Putamen (tissue), 1 donor: ENCODE measurements at regions not wholly inside any gene's neighbourhood (a gene's known extent, or its start where the extent isn't known, plus 50 kb on each side); places are given as distances from the start of the nearest gene placed in this dataset.
"Not testable (repeated sequence)": the region's sequence is repeated elsewhere in the genome, so short reads cannot be mapped to it uniquely, and the experiment has no call there.

ENCODE experiments used
- DNase-seq: peaks from one replicate; pipeline ENCODE4 v3.0.0-alpha.2; 2016; ENCODE audit warnings: low spot score

DNA sequence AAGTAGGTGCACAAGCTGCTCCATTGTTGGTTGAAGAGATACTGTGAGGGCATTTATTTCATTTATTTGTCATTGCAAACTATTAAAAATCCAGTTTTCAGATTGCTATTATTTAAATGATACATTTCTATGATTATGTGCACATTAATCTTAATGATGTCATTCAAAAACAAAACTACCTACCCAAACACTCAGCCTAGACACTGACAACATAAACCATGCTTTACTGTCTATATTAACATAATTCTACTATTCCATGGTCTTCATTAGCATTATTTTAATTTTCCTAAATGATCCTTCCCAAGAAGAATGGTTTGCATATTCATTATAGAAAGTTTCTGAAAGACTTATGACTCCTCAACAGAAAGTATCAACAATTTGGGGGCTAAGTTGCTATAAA, 813.0 kb upstream of the SLITRK5 start:
- DNase-seq: no peak

GRCh38 chr13:86862137-86862536, 809.0 kb upstream of the SLITRK5 start:
- no peak for DNase-seq

DNA sequence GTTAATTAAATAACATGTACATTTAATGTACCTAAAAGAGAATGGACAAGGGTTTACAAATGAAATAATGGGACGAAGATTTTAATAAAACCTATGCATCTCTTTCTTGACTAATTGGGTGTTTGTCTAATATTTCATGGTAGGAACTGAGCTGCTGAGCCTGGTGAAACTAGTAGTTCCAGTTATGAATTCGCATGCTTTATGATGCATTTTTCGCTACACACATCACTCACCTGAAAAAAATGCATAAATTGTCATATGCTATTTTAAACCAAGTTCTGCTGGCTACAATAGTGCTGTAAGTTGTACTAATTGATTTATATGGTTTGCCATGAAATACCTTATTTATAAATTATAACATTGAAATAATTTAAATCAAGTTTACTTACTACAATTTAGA, 806.8 kb upstream of the SLITRK5 start:
- no peak for DNase-seq

DNA sequence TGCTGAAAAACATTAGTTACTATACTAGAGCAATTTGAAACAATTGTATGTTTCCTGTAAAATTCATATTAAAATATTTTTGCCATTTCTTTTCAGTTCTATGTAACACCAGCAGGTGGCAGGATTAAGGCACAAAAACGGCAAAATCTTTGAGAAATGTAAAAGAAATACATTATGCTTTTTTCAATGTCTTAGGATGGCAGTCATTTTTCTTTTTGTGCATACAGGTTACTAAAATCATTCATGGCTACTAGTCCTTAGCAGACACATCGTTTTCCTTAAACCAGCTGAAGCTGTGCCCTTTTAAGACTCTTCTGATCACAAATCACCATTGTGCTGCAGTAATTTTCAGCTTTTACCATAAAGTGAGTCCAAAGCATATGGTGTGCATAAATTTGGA, 800.7 kb upstream of the SLITRK5 start:
- no peak for DNase-seq

DNA sequence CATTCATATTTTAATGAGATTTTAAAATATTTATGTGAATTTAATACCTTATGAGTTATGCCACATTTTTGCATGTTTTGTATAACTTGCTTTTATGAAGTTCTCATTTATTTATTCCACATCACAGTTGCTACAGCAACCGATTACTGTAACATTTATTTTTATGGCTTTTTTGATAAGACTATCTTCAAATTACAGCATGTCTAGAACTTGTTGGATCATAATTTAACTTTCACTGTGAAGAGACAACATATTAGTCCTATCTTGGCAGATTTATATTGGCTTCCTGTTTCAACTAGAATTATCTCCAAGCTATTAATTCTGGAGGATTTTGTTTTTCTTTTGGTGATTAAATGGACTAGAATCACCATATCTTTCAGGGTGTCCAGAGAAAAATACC, 793.7 kb upstream of the SLITRK5 start:
- no peak for DNase-seq

DNA sequence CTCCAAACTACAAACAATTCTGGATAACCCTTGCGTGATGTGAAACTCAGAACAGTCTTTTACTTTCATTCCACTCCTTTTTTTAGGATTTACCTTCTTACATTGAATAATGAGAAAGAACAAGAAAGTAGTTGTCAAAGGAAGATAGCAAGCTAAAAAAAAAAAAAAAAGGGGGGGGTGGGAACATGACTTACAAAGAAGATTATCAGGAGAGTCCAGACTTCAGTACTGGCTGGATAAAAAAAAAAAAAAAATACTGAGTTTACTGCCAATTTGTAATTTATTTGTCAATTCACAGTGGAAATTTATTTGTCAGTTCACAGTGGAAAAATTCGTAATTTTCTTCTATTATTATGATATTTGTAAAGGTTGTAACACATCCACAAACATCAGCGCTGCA, 792.4 kb upstream of the SLITRK5 start:
- DNase-seq: no peak

DNA sequence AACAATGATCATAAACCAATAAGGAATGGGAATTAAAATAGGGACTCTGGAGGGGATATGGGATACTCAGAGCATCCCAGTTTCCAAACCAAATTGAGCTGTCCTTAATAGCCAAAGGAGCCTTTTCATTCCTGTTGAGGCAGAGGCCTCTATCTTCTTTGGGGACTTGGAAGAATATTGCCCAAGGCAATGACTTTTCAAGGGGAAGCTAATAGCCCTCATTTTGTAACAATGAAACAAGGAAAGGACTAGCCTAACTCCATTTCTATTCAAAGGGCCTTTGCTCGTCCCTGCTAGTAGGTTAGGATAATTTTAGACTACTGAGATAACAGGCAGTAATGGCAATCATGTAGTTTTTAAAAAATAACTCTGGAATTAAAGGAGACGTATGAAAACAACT, 789.8 kb upstream of the SLITRK5 start:
- no peak for DNase-seq

GRCh38 chr13:86882107-86882506, 789.1 kb upstream of the SLITRK5 start:
- DNase-seq: no peak

DNA sequence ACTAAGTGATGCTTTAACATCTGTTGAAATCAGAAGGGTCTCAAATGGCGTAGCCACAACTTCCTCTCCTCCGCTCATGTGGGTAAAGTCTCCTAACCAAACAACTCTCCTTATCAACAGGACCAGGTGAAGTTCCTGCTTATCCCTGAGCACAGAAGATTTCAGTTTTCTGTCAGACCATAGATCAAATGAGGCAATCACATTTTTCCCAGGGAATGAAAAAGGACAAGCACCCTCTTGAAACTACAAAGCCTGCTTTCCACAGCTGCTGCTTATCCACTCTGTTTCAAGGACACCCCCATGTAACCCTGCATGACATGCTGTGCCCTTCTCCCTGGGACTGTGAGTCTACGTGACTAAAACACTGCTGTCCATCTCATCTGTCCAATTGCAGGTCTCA, 788.3 kb upstream of the SLITRK5 start:
- DNase-seq: no peak

DNA sequence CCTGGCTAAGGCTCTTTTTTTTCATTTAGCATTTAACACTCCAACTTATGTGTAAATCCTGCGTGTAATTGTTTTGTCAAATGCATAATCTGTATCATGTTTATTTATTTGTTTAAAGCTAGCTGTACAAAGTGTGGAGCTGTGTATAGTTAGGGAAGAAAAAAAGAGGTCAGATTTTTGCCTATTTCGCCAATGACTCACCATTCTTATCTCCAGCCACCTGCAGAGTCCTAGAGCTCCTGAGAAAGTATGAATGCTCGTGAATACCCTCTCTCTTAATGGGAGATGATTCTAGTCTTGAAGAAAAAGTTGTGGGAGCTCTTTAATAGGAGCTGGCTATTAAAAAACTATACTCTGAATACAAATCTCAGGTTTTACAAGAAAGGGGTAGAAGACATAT, 778.8 kb upstream of the SLITRK5 start:
- no peak for DNase-seq

DNA sequence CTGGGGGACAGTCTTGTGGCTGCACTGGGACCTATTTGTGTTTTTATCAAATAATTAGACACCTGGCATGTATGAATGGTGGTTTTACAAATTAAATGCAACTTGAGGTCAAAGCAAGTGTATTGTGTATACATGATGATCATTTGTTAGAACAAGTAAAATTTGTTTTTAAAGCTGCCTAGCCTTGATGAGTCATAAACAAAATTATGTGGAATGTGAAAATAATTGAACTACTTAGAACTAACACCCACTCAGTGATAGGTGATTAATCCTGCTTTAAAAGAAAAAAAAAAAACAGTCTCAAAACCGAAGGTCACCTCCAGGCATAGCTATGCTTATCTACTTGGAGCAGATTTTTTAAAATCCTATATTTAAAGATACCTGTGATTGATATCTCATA, 770.3 kb upstream of the SLITRK5 start:
- DNase-seq: no peak

DNA sequence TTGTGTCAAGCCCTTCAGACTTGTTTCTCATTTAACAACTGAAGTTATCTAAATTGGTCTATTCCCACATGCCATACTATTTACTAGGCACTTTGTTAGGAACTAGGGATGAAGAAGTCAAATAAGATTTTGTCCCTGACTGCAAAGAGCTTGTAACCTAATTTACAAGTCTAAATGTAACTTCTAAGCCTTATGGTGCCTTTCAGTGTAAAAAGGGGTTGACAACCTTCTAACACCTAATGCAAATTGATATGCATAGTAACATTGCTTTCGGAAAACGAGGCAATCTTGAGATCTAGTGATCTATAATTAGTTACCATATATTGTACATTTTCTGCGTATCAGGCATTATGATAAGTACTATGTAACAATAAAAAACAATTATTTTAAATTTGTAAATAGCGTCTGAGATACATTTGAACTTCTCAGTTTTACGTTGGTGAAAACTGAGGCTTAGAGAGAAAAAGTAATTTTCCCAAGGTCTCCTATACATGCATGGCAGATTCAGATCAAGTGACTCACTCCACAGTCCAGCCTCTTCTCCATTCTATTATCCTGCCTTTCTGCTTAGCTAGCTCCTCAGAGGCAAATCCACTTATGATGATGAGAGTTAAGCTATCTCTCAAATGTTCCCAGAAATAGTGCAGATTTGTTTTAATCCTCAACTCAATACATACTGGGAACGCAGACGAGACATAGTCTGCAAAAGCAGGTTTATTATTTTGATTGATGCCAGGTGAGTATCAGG, 764.9 kb upstream of the SLITRK5 start:
- no peak for DNase-seq

- DNase-seq: no peak
Observed at GRCh38 chr13:86907156-86907555, 764.0 kb upstream of the SLITRK5 start.

- no peak for DNase-seq
Observed at GRCh38 chr13:86909318-86909717, 761.9 kb upstream of the SLITRK5 start.

DNA sequence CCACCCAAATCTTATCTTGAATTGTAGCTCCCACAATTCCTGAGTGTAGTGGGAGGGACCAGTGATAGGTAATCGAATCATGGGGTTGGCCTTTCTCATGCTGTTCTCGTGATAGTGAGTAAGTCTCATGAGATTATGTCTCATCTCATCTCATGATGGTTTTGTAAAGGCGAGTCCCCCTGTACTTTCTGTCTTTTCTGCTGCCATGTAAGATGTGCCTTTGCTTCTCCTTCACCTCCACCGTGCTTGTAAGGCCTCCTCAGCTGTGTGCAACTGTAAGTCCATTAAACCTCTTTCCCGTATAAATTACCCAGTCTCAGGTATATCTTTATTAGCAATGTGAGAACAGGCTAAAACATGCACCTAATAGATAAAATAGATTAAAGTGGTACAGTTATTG, 756.4 kb upstream of the SLITRK5 start:
- DNase-seq: no peak

- not testable (repeated sequence) for DNase-seq
Observed at GRCh38 chr13:86917438-86917837, 753.7 kb upstream of the SLITRK5 start.

GRCh38 chr13:86918682-86919081, 752.5 kb upstream of the SLITRK5 start:
- no peak for DNase-seq

DNA sequence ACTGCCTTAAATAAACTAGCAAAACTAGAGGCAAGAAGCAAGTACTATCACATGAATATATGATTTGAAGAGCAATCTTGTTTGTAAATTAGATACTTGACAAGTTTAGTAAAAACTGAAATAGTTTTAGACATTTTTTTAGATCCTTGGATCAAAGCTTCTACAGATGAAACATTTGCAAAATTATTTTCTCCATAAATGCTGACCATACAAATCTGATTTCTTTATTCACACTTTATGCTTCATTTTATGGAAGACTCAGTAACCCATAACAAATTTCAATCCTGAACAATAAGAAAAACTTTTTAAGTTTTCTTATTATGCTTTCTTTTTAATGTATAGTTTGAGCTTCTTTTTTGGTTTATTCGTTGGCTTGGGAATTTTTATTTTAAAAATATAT, 750.2 kb upstream of the SLITRK5 start:
- no peak for DNase-seq

- DNase-seq: no peak
Observed at GRCh38 chr13:86922936-86923335, 748.2 kb upstream of the SLITRK5 start.

GRCh38 chr13:86926916-86927315, 744.3 kb upstream of the SLITRK5 start:
- not testable (repeated sequence) for DNase-seq

DNA sequence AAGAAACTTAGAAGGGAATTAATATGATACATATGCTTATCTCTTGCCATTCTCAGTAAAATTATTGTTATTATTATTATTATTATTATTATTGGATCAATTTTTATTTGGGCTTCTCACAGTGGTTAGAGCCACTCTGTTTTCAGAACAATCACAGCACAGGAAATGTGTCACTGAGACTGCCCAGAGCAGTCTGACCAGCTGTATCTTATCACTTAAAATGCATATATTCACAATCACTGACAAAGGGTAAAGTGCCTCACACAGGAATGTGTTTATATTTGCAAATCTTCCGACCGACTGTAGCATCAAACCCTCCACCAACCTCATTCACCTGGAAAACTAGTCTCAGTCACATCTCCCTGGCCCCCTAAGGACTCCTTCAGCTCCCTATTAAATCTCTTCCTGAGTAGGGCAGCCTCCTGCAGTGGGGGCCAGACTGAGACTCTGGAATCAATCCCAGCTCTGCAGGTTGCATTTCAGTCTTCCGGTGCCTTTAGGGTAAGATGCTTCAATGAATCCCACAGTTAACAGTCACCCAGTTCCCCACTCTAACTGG, 738.3 kb upstream of the SLITRK5 start:
- no peak for DNase-seq

DNA sequence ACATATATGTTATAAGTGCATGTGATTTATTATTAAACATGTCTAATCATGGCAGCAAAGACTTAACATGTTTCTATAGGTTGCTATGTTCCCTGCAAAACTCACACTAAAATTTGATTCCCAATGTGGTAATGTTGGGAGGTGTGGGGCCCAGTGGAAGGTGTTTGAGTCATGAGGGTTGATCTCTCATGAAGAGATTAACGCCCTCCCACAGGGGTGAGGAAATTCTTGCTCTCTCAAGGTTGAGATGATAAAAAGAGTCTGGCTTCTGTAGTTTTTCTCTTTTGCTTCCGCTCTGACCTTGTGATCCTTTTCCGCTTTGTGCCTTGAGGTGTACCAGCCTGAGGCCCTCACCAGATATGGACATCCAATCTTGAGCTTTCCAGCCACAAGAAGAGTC, 737.5 kb upstream of the SLITRK5 start:
- no peak for DNase-seq

GRCh38 chr13:86937316-86937715, 733.9 kb upstream of the SLITRK5 start:
- DNase-seq: no peak

DNA sequence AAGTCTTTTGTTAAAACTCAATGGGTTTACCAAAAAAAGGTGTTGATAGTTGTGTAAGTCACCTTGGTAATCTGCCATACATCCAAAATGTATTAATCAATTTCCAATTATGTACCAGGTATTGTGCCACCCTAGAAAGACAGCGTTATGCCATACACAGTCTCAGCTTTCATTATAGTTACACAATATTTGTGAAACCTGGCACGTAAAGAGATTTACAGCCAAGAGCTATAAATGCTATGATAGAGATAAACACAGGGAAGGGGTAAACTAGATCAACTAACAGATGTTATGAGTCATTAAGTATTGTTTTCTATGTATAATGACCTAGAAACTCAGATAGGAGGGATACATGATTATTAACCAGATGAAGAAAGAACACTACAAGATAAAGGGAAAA, 725.6 kb upstream of the SLITRK5 start:
- DNase-seq: no peak
